OCI-LY3 (cell line): ENCODE measurements at regions not wholly inside any gene's neighbourhood (a gene's known extent, or its start where the extent isn't known, plus 50 kb on each side); places are given as distances from the start of the nearest gene placed in this dataset.

Experiments
- H2AFZ ChIP-seq: fragments of 200-600, 300-600 bp; shearing (Covaris generic); 2 replicates; pipeline ENCODE4 v1.6.0; 2014; ENCODE audit warnings: antibody characterized with exemption, low read depth, low read length
- H3K27ac ChIP-seq: fragments of 200-600, 300-600 bp; sonication (generic); 2 replicates; pipeline ENCODE4 v1.5.1; 2014; ENCODE audit warnings: mild to moderate bottlenecking, low read length, moderate library complexity, mixed read lengths
- H3K27me3 ChIP-seq: fragments of 200-600, 300-600 bp; sonication (generic); 2 replicates; pipeline ENCODE4 v1.6.1; 2014; ENCODE audit warnings: low read depth, low read length, mixed read lengths
- H3K36me3 ChIP-seq: fragments of 200-600, 300-600 bp; sonication (generic); replicated peaks from 2 replicates; pipeline ENCODE3; 2014; ENCODE audit warnings: low read depth, low read length, mixed read lengths
- H3K4me1 ChIP-seq: fragments of 300-600, 200-600 bp; sonication (generic); 2 replicates; pipeline ENCODE4 v1.6.1; 2014; ENCODE audit warnings: low read length, mixed read lengths
- H3K4me2 ChIP-seq: fragments of 200-600, 300-600 bp; sonication (generic); 2 replicates; pipeline ENCODE4 v1.6.1; 2014; ENCODE audit warnings: low read length, mixed read lengths
- H3K4me3 ChIP-seq: fragments of 300-600, 200-600 bp; sonication (generic); 2 replicates; pipeline ENCODE4 v1.5.1; 2014; ENCODE audit warnings: antibody characterized with exemption, mild to moderate bottlenecking, low read length, moderate library complexity
- H3K79me2 ChIP-seq: fragments of 300-600, 200-600 bp; shearing (Covaris generic); 2 replicates; pipeline ENCODE4 v1.6.1; 2014; ENCODE audit warnings: mild to moderate bottlenecking, low read length, mixed read lengths
- H3K9ac ChIP-seq: fragments of 300-600, 200-600 bp; shearing (Covaris generic); 2 replicates; pipeline ENCODE4 v1.6.0; 2014; ENCODE audit warnings: mild to moderate bottlenecking, low read length, moderate library complexity
- H3K9me3 ChIP-seq: fragments of 200-600, 300-600 bp; shearing (Covaris generic); 2 replicates; pipeline ENCODE4 v1.6.1; 2014; ENCODE audit warnings: low read length, mixed read lengths; ENCODE audit not compliant: insufficient read depth
- H4K20me1 ChIP-seq: fragments of 200-600, 300-600 bp; sonication (generic); 2 replicates; pipeline ENCODE4 v1.6.1; 2016; ENCODE audit warnings: low read length, mixed read lengths; ENCODE audit not compliant: insufficient read depth
- EZH2phosphoT487 ChIP-seq: fragments of 200-600 bp; shearing (Covaris generic); IDR thresholded peaks from 2 replicates; pipeline ENCODE4 v1.6.1; 2018; ENCODE audit warnings: antibody characterized with exemption, mixed run types, low read depth
- TF ChIP-seq, protein P1 (sequence below): fragments of 200-600, 300-600 bp; sonication (generic); IDR thresholded peaks from 2 replicates; pipeline ENCODE4 v1.5.1; 2014; ENCODE audit warnings: antibody characterized with exemption, low read length, low read depth

DNA sequence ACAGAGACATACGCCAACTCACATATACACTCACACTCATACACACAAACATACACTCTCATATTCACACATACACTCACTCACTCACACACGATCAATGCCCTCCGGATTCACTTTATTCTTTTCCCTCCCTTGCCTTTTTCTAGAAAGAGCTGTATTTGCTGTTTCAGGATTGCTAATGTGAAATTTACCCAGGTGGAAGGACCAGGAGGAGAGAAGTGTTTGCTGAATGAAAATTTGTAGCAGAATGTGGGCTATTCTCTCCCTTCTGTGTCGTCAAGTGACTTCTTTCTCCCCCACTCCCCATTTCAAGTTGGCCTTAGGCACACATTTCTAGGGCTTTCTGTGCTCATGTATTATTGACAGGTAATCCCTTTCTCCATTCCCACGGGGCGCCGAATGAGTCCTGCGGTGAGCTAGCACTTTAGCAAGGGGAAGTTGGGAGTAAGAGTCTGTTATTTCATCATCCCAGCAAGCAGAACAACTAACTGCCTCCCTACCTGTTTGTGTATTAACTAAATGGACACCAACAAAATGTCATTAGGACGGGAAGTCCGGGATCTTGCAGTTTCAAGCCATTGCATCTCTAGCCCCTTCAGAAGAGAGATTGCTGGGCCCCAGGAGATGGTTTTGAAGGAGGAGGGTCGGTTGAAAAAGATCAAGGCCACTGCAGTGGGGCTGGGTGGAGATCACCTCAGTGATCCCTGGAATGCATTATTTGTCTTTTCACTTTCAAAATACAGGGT, 97.1 kb upstream of the TAF11L2 start:
- Histone ChIP-seq H2AFZ (no peak overlapping the region), H4K20me1 (no peaks in the 10 kb centered on the region)

DNA sequence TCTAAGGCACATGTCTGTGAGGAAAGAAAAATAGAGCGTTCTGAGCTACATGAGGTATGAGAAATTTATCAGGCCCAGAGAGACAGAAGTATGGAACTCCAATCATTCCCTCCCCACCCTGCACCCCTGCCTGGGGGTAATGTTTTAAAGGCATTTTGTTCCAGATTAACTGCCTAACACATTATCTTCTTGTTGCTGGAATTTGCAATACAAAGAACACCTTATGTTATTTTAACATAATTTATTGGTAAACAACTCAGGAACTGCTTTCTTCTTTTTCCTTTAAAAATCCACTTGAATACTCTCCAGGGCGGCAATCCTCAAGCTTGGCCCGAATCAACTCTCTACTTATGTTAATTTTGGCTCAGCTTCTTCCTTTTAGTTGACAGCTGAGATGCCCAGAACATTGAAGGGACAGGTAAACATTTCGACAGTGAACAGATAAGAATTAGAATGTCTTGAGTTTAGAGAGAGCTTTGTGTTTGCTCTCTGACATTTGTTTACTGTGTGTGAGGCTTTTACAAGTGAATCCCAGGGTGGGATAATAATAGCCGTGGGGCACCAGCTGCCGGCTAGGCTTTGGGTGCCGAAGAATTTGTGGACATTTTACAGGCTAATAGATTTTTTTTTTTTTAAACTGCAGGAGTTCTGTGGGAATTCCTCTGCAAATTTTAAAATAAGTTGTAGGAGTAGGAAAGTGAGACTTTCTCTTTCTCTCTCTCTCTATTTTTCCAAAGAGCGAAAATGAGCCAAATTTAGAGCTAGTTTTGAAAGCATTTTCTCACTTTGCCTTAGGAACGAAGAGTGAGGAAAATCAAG, 96.4 kb upstream of the TAF11L2 start:
- Histone ChIP-seq H3K79me2 (no peaks in the 10 kb centered on the region), H3K4me1 (peaks cover 34% of the 10 kb centered on the region), H3K36me3 (no peaks in the 10 kb centered on the region), H3K9ac (no peak overlapping the region), H2AFZ (no peak overlapping the region), H3K27me3 (0 out of 2 replicates have a peak, but pooled peaks cover 2% of the 10 kb centered on the region), H3K4me3 (no peak overlapping the region), H3K9me3 (no peaks in the 10 kb centered on the region), H3K4me2 (no peak overlapping the region), H4K20me1 (no peaks in the 10 kb centered on the region), H3K27ac (no peak overlapping the region)
- TF ChIP-seq, protein P1, sequence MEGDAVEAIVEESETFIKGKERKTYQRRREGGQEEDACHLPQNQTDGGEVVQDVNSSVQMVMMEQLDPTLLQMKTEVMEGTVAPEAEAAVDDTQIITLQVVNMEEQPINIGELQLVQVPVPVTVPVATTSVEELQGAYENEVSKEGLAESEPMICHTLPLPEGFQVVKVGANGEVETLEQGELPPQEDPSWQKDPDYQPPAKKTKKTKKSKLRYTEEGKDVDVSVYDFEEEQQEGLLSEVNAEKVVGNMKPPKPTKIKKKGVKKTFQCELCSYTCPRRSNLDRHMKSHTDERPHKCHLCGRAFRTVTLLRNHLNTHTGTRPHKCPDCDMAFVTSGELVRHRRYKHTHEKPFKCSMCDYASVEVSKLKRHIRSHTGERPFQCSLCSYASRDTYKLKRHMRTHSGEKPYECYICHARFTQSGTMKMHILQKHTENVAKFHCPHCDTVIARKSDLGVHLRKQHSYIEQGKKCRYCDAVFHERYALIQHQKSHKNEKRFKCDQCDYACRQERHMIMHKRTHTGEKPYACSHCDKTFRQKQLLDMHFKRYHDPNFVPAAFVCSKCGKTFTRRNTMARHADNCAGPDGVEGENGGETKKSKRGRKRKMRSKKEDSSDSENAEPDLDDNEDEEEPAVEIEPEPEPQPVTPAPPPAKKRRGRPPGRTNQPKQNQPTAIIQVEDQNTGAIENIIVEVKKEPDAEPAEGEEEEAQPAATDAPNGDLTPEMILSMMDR: no peak
- no peak for TF ChIP-seq EZH2phosphoT487

More for the DNA sequence above, 97.1 kb upstream of the TAF11L2 start:
- Histone ChIP-seq H3K4me3 (no peak overlapping the region), H3K79me2 (no peaks in the 10 kb centered on the region), H3K4me2 (peak overlapping the region; percentile 17), H3K4me1 (peaks cover 34% of the 10 kb centered on the region), H3K9ac (no peak overlapping the region), H3K27me3 (0 out of 2 replicates have a peak, but pooled peaks cover 2% of the 10 kb centered on the region), H3K36me3 (no peaks in the 10 kb centered on the region), H3K27ac (no peak overlapping the region), H3K9me3 (no peaks in the 10 kb centered on the region)
- no peak for TF ChIP-seq EZH2phosphoT487
- TF ChIP-seq, protein P1: no peak

DNA sequence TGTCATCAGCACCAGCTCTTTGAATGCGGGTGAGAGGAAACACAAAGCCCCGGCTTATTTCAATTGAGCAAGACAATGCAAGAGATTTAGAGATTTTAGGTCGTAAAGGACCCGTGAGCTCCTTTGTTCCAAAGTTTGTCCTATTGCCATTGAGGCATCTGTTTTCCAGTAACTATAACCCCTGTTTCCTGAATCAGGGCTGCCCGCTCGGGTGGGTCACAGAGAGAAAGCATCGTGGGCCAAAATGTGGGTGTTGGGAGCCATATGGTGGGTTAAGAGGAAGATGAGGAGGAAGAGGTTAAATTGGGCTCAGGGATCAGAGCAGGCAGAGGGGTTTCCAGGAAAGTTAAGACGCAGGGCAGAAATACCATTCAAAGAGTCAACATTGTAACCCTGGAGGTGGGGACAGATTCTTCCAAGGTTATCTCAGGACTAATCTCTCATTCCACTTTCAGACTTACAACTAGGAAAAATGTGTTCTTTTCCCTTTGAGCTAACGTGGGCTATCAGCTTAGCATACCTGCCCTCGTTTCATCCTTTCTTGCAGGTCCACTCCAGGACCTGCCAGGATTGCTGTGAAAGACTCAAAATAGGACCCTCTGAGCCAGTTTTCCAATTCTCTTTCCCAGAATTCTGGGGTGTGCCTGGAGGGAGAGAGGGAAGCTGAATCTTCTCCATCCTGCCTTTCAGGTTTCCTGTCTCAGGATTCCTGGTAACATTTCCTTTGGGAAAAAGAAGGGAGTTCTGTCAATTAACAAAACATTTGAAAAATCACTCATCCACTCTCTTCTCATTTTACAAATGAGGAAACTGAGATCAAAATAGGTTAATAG, 95.5 kb upstream of the TAF11L2 start:
- Histone ChIP-seq H3K79me2 (no peaks in the 10 kb centered on the region), H3K4me2 (no peak overlapping the region), H3K36me3 (no peaks in the 10 kb centered on the region), H3K9me3 (no peaks in the 10 kb centered on the region), H3K4me3 (no peak overlapping the region), H3K9ac (no peak overlapping the region), H3K27me3 (0 out of 2 replicates have a peak, but pooled peaks cover 2% of the 10 kb centered on the region), H3K4me1 (peaks cover 34% of the 10 kb centered on the region), H4K20me1 (no peaks in the 10 kb centered on the region), H3K27ac (no peak overlapping the region), H2AFZ (no peak overlapping the region)
- TF ChIP-seq EZH2phosphoT487: no peak
- TF ChIP-seq, protein P1: no peak
